ENCODE measurements at regions not wholly inside any gene's neighbourhood (a gene's known extent, or its start where the extent isn't known, plus 50 kb on each side); places are given as distances from the start of the nearest gene placed in this dataset.

DNA sequence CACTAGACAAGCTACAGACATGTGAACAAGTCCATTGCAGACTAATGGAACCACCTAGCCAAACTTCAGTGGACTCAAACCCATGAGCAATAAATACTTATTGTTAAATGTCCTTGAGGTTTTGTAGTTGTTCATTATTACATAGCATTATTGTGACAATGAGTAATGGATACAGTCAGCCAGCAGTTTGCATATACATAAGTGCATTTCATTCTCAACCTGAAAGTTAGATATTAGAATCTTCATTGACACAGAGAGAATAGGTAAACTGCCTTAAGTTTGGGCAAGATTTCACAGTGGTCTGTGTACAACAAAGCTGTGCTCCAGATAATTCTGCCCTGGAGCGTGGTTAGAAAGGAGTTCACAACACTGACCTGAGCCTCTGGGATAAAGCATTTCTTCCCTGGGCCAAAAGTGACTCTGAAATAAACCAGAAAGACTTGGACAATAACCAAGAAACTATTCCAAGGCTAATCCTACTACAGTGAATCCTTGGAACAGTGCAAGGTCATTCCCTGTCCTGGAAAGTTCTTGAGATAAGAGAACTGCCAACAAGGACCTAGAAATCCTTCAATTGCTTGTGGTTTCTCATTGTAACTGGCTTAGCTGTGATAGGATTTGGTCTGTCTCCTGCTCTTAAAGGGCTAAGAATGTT is 225.5 kb upstream of the STT3B start:
- TF ChIP-seq, protein P1, sequence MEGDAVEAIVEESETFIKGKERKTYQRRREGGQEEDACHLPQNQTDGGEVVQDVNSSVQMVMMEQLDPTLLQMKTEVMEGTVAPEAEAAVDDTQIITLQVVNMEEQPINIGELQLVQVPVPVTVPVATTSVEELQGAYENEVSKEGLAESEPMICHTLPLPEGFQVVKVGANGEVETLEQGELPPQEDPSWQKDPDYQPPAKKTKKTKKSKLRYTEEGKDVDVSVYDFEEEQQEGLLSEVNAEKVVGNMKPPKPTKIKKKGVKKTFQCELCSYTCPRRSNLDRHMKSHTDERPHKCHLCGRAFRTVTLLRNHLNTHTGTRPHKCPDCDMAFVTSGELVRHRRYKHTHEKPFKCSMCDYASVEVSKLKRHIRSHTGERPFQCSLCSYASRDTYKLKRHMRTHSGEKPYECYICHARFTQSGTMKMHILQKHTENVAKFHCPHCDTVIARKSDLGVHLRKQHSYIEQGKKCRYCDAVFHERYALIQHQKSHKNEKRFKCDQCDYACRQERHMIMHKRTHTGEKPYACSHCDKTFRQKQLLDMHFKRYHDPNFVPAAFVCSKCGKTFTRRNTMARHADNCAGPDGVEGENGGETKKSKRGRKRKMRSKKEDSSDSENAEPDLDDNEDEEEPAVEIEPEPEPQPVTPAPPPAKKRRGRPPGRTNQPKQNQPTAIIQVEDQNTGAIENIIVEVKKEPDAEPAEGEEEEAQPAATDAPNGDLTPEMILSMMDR (IDR thresholded peaks at IDR 0.05), result no peak
- no peak for TF ChIP-seq POLR2A (IDR thresholded peaks at IDR 0.05)

Measured in prostate gland (tissue), 2 donors.